H7 (cell line): ENCODE measurements at regions not wholly inside any gene's neighbourhood (a gene's known extent, or its start where the extent isn't known, plus 50 kb on each side); places are given as distances from the start of the nearest gene placed in this dataset.

ENCODE experiments used
- DNase-seq: peaks from one replicate; pipeline ENCODE4 v3.0.0; 2012
- H3K27me3 ChIP-seq: 2 replicates; pipeline ENCODE4 v1.6.0; 2011; ENCODE audit warnings: mild to moderate bottlenecking, low read length; ENCODE audit not compliant: control insufficient read depth, insufficient read depth
- H3K36me3 ChIP-seq: replicated peaks from 2 replicates; pipeline ENCODE4 v1.5.1; 2011; ENCODE audit warnings: low read length; ENCODE audit not compliant: control insufficient read depth, insufficient read depth
- H3K4me3 ChIP-seq: 2 replicates; pipeline ENCODE4 v1.5.1; 2011; ENCODE audit warnings: low read depth, mild to moderate bottlenecking, control low read depth, low read length, moderate library complexity; ENCODE audit not compliant: insufficient read depth

DNA sequence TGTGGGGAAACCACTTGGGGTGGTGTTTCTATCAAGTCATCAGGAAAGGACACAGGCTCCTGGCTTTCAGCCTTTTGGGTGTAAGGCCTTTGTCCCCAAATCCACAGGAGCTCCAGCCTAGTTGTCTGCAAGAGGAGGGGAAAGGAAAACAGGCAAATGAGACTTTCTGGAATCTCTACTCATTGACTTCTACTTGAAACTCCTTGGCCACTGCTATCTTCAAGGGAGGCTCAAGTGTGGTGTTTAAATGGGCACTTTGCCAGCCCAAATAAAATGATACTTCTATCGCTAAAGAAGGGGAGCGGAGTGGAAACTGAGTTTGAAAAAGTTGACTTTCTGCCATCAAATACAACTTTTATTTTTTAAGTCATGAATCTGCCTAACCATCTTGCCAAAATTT, 445.9 kb upstream of the RGS6 start:
- Histone ChIP-seq H3K4me3 (no peak overlapping the region), H3K36me3 (no peaks in the 10 kb centered on the region), H3K27me3 (no peaks in the 10 kb centered on the region)
- no peak for DNase-seq

DNA sequence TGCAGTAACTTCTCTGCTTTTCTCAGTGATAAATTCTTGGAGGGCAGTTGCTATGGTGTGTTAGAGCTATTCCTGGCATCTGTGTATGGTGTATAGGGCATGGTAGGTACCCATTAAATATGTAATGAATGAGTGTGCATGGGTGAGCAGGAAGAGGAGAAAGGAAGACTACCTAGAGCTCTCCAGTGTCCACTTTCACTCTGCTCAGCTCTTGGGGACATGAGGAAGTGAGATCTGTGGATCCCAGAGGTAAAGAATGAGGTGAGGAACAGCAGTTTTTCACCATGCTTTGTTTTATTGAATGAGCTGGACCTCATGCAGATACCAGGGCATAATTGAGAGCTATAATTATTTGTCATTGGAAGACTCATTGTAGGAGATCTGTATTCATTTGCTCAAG, 444.8 kb upstream of the RGS6 start:
- H3K4me3 ChIP-seq, result no peak overlapping the region
- H3K36me3 ChIP-seq, result no peaks in the 10 kb centered on the region
- DNase-seq, result no peak
- no peaks in the 10 kb centered on the region for H3K27me3 ChIP-seq

DNA sequence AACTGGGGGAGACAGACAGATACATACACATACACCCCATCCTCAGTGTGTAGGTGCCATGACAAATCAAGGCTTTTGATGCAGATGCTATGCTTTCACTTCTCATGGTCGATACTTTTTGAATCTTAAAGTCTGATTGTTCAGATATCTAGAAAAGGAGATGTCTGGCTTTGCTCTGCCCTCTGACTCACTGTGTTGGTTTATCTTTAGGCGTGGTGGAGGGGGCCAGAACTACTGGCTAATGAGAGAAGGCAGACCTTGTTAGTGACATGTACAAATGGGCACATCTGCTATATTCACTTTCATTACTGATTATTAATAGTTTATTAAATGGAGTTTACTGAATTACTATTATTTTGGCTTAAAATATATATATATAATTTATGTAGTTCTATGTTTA, 444.3 kb upstream of the RGS6 start:
- Histone ChIP-seq H3K4me3 (no peak overlapping the region), H3K36me3 (no peaks in the 10 kb centered on the region), H3K27me3 (no peaks in the 10 kb centered on the region)
- DNase-seq, result no peak

DNA sequence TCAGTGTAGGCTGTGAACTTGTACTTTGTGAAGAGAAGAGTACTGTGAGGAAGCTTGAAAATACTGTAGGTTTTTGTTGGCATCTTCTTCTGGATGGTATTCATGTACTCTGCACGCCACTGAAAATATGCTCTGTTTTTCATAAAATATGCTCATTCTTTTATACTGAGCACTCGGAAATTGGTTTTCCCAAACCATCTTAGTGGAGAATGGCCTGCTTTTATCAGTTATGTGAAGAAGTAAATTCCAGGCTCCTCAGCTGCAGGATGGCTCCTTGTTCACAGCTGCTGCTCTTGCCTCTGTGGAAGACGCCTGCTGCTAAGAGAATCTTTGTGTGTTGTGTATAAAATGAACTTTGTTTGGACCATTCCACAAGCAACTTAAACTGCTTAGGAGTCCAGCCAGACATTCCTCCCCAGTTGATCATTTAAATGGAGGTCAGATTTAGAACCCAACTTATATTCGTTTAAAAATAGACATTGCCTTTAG, 443.5 kb upstream of the RGS6 start:
- DNase-seq, result no peak
- no peaks in the 10 kb centered on the region for H3K27me3 ChIP-seq

DNA sequence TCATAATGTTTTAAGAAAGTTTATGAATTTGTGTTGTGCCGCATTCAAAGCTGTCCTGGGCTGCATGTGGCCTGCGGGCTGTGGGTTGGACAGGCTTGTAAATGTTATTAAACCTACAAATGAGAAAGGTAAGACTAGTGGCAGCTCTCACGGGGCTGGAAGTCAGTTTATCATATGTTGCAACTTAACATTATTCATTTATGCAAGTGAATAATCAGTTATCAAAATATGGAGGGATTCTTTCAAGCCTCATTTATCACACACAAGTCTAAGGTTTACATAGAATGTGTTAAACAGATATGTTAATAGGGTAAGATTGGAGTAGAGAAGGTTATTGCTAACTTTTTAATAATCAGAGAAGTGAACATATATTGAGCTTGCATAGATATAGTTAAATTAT, 442.5 kb upstream of the RGS6 start:
- no peaks in the 10 kb centered on the region for H3K27me3 ChIP-seq
- no peak for DNase-seq
- no peaks in the 10 kb centered on the region for H3K36me3 ChIP-seq
- no peak overlapping the region for H3K4me3 ChIP-seq

More for the DNA sequence above, 443.5 kb upstream of the RGS6 start:
- Histone ChIP-seq H3K4me3 (no peak overlapping the region), H3K36me3 (no peaks in the 10 kb centered on the region)

DNA sequence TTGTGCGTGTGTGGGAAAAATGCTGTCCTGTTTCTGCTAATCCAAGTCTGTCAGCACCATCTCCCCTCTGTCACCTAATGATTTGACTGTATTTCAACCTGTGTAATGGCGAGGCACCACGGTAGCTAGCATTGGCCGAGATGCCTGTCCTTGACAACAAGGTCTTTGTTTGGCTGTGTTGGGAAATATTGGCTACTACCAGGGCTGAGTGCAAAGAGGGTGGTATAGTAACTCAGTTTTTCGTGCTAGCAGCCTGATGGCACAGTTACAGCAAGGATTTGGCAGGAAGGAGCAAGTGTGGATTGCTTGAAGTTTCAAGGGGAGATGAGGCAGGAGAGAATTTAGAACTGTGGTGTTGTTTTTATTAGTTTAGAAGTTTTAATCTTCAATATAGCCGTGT, 440.3 kb upstream of the RGS6 start:
- H3K36me3 ChIP-seq, result no peaks in the 10 kb centered on the region
- H3K4me3 ChIP-seq, result no peak overlapping the region
- no peak for DNase-seq
- no peaks in the 10 kb centered on the region for H3K27me3 ChIP-seq

DNA sequence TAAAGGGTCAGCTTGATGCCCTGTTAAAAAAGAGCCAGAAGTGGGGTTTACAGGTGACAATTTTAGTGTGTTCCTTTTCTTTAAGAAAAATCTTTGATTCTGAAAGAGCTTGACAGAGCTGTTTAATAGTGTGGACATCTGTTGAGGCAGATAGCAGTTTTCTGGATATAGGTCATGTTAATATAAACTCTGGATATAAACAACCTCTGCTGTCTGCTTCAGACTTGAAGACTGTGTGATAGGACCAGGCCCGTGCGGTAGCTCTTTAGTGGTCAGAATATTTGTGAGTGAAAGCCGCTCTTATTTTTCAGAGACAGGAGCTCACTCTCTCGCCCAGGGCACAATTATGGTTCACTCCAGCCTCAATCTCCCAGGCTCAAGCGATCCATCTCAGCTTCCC, 439.9 kb upstream of the RGS6 start:
- Histone ChIP-seq H3K4me3 (no peak overlapping the region), H3K27me3 (no peaks in the 10 kb centered on the region), H3K36me3 (no peaks in the 10 kb centered on the region)
- DNase-seq, result no peak

DNA sequence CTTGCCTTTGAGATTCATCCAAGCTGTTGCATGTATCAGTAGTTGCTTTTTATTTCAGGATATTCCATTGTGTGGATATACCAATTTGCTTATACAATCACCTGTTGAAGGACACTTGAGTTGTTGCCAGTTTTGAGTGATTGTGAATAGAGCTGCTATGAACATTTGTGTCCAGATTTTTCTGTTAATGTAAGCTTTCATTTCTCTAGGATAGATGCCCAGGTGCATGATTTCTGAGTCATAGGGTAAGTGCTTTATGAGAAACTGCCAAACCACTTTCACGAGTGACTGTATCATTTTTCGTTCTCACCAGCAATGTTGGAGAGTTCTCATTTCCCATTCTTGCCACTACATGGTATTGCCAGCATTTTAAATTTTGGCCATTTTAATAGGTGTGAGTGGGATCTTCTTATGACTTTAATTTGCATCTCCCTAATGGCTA, 434.6 kb upstream of the RGS6 start:
- no peaks in the 10 kb centered on the region for H3K36me3 ChIP-seq
- H3K27me3 ChIP-seq, result no peaks in the 10 kb centered on the region
- DNase-seq, result no peak
- no peak overlapping the region for H3K4me3 ChIP-seq

DNA sequence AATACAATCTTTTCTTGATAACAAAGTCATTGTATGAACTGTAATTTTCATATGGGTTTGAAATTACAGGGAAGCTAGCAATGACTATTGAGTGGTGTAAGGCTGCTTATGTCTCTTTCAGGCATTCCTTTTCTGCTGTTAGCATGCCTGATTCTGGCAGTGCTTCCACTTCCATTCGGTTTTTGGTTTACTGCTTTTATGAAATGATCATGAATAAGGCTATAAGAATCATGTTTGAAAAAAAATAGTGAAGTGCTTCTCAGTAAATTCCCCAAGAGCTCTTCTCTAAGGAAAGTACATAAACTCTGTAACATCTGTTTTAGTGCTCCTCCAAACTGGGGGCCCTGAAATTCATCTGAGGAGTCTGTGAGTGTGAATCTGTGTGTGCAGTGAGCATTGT, 434.0 kb upstream of the RGS6 start:
- Histone ChIP-seq H3K4me3 (no peak overlapping the region), H3K36me3 (no peaks in the 10 kb centered on the region), H3K27me3 (no peaks in the 10 kb centered on the region)
- DNase-seq, result no peak

DNA sequence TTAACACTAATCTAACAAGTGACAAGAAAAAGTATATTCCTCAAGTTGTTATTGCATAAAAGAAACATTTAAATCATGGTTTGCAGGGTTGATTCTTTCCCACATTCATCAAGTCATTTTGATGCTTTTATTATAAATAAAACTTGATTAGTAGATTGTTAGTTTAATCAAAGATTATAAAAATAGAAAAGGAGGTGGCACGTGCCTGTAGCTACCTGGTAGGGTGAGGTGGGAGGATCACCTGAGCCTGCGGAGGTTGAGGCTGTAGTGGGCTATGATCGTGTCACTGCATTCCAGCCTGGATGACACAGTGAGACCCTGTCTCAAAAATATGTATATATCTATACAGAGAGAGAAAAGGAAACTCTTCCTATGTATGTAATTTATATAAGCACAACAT, 433.2 kb upstream of the RGS6 start:
- DNase-seq, result no peak
- H3K36me3 ChIP-seq, result no peaks in the 10 kb centered on the region
- H3K27me3 ChIP-seq, result no peaks in the 10 kb centered on the region
- H3K4me3 ChIP-seq, result no peak overlapping the region

DNA sequence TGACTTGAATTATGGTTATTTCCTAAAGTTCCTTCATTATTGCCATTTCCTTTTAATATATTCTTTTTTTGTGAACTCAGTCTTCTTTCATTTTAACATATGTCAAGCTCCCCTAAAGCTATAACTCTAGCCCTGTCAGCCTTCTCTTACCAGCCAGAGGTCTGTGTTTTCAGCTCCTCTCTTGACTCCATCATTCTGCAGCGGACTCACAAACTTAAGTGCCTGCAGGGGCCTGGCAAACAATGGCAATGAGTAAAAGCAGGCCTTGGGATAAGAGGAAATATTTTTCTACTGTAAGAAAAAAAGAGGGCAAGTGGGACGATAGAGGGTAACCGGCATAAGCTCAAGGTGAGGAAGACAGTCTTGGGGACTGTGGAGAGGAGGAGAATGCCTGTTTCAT, 424.5 kb upstream of the RGS6 start:
- H3K27me3 ChIP-seq, result no peaks in the 10 kb centered on the region
- H3K36me3 ChIP-seq, result no peaks in the 10 kb centered on the region
- DNase-seq, result no peak
- H3K4me3 ChIP-seq, result no peak overlapping the region

DNA sequence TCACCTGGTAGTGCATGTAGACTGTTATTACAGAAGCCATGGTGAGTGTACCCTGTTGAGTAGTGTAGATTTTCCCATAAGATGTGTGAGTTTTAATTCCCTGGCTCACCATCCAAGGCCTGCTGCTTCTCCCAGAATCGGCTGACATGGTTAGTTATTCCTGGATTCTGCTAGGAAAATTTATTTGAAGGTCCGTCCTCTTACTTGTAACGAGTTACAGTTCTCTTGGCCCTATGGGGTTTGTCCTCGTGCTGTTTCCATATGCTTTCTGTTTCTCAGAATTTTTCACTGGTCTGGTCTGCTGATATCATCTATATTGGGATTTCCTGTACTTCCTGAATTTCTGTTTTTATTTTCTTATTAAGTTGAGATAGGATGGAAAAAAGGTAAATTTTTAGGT, 423.3 kb upstream of the RGS6 start:
- no peak for DNase-seq
- no peaks in the 10 kb centered on the region for H3K27me3 ChIP-seq
- no peak overlapping the region for H3K4me3 ChIP-seq
- no peaks in the 10 kb centered on the region for H3K36me3 ChIP-seq

DNA sequence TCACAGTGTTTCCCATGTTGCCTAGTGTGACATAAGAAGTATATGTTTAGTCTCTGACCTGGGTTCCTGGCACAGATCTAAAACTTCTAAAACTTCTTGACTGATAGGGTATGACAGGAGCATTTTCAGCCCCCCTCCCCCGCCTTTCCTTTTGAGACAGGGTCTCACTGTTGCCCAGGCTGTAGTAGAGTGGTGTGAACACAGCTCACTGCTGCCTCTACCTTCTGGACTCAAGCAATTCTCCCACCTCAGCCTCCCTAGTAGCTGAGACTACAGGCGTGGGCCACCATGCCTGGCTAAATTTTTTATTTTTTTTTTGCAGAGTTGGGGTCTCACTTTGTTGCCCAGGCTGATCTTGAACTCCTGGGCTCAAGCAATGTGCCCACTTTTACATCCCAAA, 421.1 kb upstream of the RGS6 start:
- no peak for DNase-seq

DNA sequence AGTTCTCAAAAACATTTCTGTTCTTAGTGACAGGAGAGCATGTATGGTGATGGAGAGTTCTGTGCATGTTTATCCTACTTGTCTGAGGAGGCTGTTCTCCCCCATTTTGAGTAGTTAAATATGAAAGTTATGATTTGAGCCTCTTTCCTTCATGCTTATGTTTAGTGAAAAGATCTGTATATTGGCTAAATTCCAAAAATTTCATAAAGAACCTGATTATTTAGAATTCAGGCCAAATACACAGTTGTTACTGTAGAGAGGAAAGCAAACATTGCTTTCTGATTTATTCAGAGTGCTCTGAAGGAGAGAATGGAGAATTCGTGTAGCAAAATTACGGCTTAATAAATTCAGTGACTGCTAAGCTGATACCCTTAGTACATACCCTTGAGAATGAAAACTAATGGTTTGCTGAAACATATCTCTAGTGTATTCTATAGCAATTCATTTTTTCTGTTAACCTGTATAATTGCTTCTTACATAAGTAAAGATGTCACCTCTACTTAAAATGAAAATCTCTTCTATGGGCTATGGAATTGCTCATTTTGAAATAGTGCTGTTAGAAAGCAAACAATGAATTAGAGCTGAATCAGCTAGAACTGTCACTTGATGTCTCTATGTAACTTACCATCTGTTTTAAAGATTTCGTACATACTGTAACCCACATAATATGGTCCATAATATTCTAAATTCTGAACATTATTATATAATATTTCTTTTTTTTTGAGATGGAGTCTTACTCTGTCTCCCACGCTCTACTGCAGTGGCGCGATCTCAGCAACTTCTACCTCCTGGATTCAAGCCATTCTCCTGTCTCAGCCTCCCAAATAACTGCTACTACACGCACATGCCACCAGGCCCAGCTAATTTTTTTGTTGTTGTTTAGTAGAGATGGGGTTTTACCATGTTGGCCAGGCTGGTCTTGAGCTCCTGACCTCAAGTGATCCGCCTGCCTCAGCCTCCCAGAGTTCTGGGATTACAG, 417.0 kb upstream of the RGS6 start:
- DNase-seq, result no peak
- Histone ChIP-seq H3K36me3 (no peaks in the 10 kb centered on the region), H3K27me3 (no peaks in the 10 kb centered on the region), H3K4me3 (no peak overlapping the region)

More for the DNA sequence above, 421.1 kb upstream of the RGS6 start:
- no peak overlapping the region for H3K4me3 ChIP-seq
- H3K27me3 ChIP-seq, result no peaks in the 10 kb centered on the region
- no peaks in the 10 kb centered on the region for H3K36me3 ChIP-seq

DNA sequence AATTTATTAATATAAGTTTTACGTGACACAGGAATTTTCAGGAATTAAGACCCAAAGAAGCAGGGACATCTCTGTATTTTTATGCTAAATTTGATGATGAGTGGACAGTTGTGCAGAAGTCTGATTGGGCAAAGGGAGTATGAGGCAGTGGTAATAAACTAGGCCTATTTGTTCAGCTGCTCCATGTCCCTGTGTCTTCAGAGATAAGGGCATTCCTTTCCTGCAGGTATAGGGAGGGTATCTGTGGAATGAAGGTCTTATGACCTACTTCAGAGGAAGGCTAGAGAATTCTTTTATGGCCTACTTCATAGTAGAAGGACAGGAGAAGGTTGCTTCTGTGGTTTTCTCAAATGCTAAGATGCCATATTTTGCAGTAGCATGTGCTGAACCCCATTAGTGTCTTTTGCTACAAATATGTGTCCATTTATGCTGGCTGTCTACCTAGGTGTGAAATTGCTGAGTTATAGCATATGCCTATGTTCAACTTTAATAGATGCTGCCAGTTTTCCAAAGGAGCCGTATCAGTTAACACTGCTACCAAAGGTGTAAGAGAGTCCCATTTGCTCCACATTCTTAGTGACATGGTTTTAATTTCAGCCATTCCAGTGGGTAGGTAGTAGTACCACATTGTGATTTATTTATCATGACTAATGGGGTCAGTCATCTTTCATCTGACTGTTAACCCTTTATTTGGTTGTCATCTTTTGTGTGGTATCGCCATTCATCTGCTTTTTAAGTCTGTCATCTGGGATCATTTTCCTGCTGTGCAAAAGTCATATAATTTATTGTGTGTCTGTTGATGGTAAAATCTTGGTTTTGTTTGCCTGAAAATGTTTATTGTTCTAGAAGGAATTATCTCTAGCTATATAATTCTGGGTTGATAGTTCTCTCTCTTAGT, 410.7 kb upstream of the RGS6 start:
- DNase-seq, result no peak
- H3K4me3 ChIP-seq, result no peak overlapping the region
- no peaks in the 10 kb centered on the region for H3K36me3 ChIP-seq
- no peaks in the 10 kb centered on the region for H3K27me3 ChIP-seq
